ENCODE measurements at regions not wholly inside any gene's neighbourhood (a gene's known extent, or its start where the extent isn't known, plus 50 kb on each side); places are given as distances from the start of the nearest gene placed in this dataset.
"Not testable (repeated sequence)": the region's sequence is repeated elsewhere in the genome, so short reads cannot be mapped to it uniquely, and the experiment has no call there.

GRCh38 chr2:4098137-4098536, 394.8 kb downstream of the DCDC2C start:
- H3K9me3 ChIP-seq: no peaks in the 10 kb centered on the region
- H3K27me3 ChIP-seq: no peaks in the 10 kb centered on the region
- intact Hi-C loops (cut with DNase I; ENCODE audit: low total_unique reads): no loop called here
- no peak for DNase-seq
- no peak overlapping the region for H3K27ac ChIP-seq
- 89 to 90% methylated on average over 5 of the region's 5 CpGs for WGBS, 2 donors
- H3K4me1 ChIP-seq: no peaks in the 10 kb centered on the region
- no peaks in the 10 kb centered on the region for H3K36me3 ChIP-seq (ENCODE audit: low read depth, missing control alignments)
- H3K4me3 ChIP-seq: no peak overlapping the region
- TF ChIP-seq CTCF (IDR thresholded peaks at IDR 0.05): no peak
- TF ChIP-seq POLR2A (IDR thresholded peaks at IDR 0.05): no peak

GRCh38 chr2:4101936-4102335, 398.6 kb downstream of the DCDC2C start:
- H3K27ac ChIP-seq: no peak overlapping the region
- intact Hi-C loops (cut with DNase I; ENCODE audit: low total_unique reads): no loop called here
- H3K9me3 ChIP-seq: no peaks in the 10 kb centered on the region
- TF ChIP-seq POLR2A (IDR thresholded peaks at IDR 0.05) (no peak), CTCF (IDR thresholded peaks at IDR 0.05) (no peak)
- H3K36me3 ChIP-seq (ENCODE audit: low read depth, missing control alignments): no peaks in the 10 kb centered on the region
- no peaks in the 10 kb centered on the region for H3K27me3 ChIP-seq
- DNase-seq: no peak
- H3K4me3 ChIP-seq: no peak overlapping the region
- 74 to 81% methylated on average over 2 of the region's 2 CpGs for WGBS, 2 donors
- H3K4me1 ChIP-seq: no peaks in the 10 kb centered on the region

- WGBS, 2 donors: 77 to 92% methylated on average over 7 of the region's 7 CpGs
- DNase-seq: no peak
- Histone ChIP-seq H3K4me1 (no peaks in the 10 kb centered on the region), H3K4me3 (no peak overlapping the region), H3K27me3 (no peaks in the 10 kb centered on the region), H3K9me3 (no peaks in the 10 kb centered on the region), H3K36me3 (ENCODE audit: low read depth, missing control alignments) (no peaks in the 10 kb centered on the region), H3K27ac (no peak overlapping the region)
- intact Hi-C loops (cut with DNase I; ENCODE audit: low total_unique reads): no loop called here
- TF ChIP-seq CTCF (IDR thresholded peaks at IDR 0.05): no peak
- no peak for TF ChIP-seq POLR2A (IDR thresholded peaks at IDR 0.05)
These were observed 403.8 kb downstream of the DCDC2C start for GRCh38 chr2:4107179-4107578.

GRCh38 chr2:4110273-4110672, 406.9 kb downstream of the DCDC2C start:
- Histone ChIP-seq H3K36me3 (ENCODE audit: low read depth, missing control alignments) (no peaks in the 10 kb centered on the region), H3K4me1 (no peaks in the 10 kb centered on the region), H3K27me3 (no peaks in the 10 kb centered on the region), H3K4me3 (no peak overlapping the region), H3K9me3 (no peaks in the 10 kb centered on the region), H3K27ac (no peak overlapping the region)
- TF ChIP-seq POLR2A (IDR thresholded peaks at IDR 0.05): no peak
- no peak for TF ChIP-seq CTCF (IDR thresholded peaks at IDR 0.05)
- 89 to 94% methylated on average over 4 of the region's 4 CpGs for WGBS, 2 donors
- DNase-seq: no peak
- intact Hi-C loops (cut with DNase I; ENCODE audit: low total_unique reads): no loop called here

- H3K27ac ChIP-seq; intact Hi-C loops (cut with DNase I; ENCODE audit: low total_unique reads); H3K4me3 ChIP-seq; DNase-seq; H3K4me1 ChIP-seq; H3K9me3 ChIP-seq; H3K36me3 ChIP-seq (ENCODE audit: low read depth, missing control alignments); H3K27me3 ChIP-seq: not testable (repeated sequence)
- 83 to 89% methylated on average over 3 of the region's 3 CpGs for WGBS, 2 donors
These were observed 412.1 kb downstream of the DCDC2C start for GRCh38 chr2:4115435-4115834.
